ENCODE measurements at regions not wholly inside any gene's neighbourhood (a gene's known extent, or its start where the extent isn't known, plus 50 kb on each side); places are given as distances from the start of the nearest gene placed in this dataset.

- DNase-seq = no peak
Observed at GRCh38 chr20:58011947-58012610, 216.4 kb downstream of the ANKRD60 start.

- no peak for DNase-seq
Observed at GRCh38 chr20:58011106-58011946, 217.1 kb downstream of the ANKRD60 start.

GRCh38 chr20:58010666-58011065 is 217.8 kb downstream of the ANKRD60 start:
- no peak for DNase-seq

GRCh38 chr20:58010186-58010585 is 218.3 kb downstream of the ANKRD60 start:
- DNase-seq = no peak

GRCh38 chr20:58008866-58009265 is 219.6 kb downstream of the ANKRD60 start:
- no peak for DNase-seq

- no peak for DNase-seq
Observed at GRCh38 chr20:58008413-58008812, 220.0 kb downstream of the ANKRD60 start.

- DNase-seq = no peak
Observed at GRCh38 chr20:58007947-58008346, 220.5 kb downstream of the ANKRD60 start.

- no peak for DNase-seq
Observed at GRCh38 chr20:58006346-58007316, 221.8 kb downstream of the ANKRD60 start.

GRCh38 chr20:58005581-58006345 is 222.7 kb downstream of the ANKRD60 start:
- DNase-seq = no peak

- no peak for DNase-seq
Observed at GRCh38 chr20:58004900-58005299, 223.6 kb downstream of the ANKRD60 start.

GRCh38 chr20:58004146-58004545 is 224.3 kb downstream of the ANKRD60 start:
- no peak for DNase-seq

- no peak for DNase-seq
Observed at GRCh38 chr20:58003525-58003924, 224.9 kb downstream of the ANKRD60 start.

- no peak for DNase-seq
Observed at GRCh38 chr20:58002901-58003300, 225.6 kb downstream of the ANKRD60 start.

GRCh38 chr20:58001946-58002345 is 226.5 kb downstream of the ANKRD60 start:
- DNase-seq = no peak

- DNase-seq = peak; percentile 25
Observed at GRCh38 chr20:58001381-58001780, 227.1 kb downstream of the ANKRD60 start.

GRCh38 chr20:58000861-58001260 is 227.6 kb downstream of the ANKRD60 start:
- DNase-seq = no peak

GRCh38 chr20:57999465-58000111 is 228.9 kb downstream of the ANKRD60 start:
- DNase-seq = no peak

GRCh38 chr20:57998981-57999464 is 229.4 kb downstream of the ANKRD60 start:
- no peak for DNase-seq

- no peak for DNase-seq
Observed at GRCh38 chr20:57998276-57998675, 230.2 kb downstream of the ANKRD60 start.

GRCh38 chr20:57996936-57997890 is 231.2 kb downstream of the ANKRD60 start:
- peak; percentile 73 for DNase-seq
